Brain microvascular endothelial cell (primary cell): ENCODE measurements at regions not wholly inside any gene's neighbourhood (a gene's known extent, or its start where the extent isn't known, plus 50 kb on each side); places are given as distances from the start of the nearest gene placed in this dataset.
"Not testable (repeated sequence)": the region's sequence is repeated elsewhere in the genome, so short reads cannot be mapped to it uniquely, and the experiment has no call there.

ENCODE experiments used
- DNase-seq: peaks from one replicate; pipeline ENCODE4 v3.0.0-alpha.2; 2020
- H3K27ac ChIP-seq: fragments of 250-450 bp; sonication (Bioruptor Pico); 2 replicates; pipeline ENCODE4 v1.5.1; 2020; ENCODE audit warnings: mild to moderate bottlenecking, moderate library complexity
- H3K27me3 ChIP-seq: fragments of 250-450 bp; sonication (Bioruptor Pico); replicated peaks from 2 replicates; pipeline ENCODE4 v1.5.1; 2020; ENCODE audit warnings: mild to moderate bottlenecking
- H3K36me3 ChIP-seq: fragments of 250-450 bp; sonication (Bioruptor Pico); replicated peaks from 2 replicates; pipeline ENCODE4 v1.5.1; 2020; ENCODE audit warnings: mild to moderate bottlenecking
- H3K4me3 ChIP-seq: 2 replicates; pipeline ENCODE4 v1.5.1; 2011; ENCODE audit warnings: low read depth, mild to moderate bottlenecking, control low read depth, low read length, moderate library complexity
- in situ Hi-C: cut with HindIII; loops from 2 replicates; pipeline ENCODE4 v1.10.0; 2017; ENCODE audit warnings: low sequenced_read_pairs, low pct_ligation_motif_present
- TF ChIP-seq, protein P1 (sequence below): IDR thresholded peaks from 2 replicates; pipeline ENCODE4 v1.5.1; 2011; ENCODE audit warnings: low read depth, mild to moderate bottlenecking, moderate library complexity, low read length, control low read depth, inconsistent platforms; ENCODE audit errors: missing control alignments

GRCh38 chr7:136266457-136266856 lies 289.3 kb upstream of the MTPN start:
- Histone ChIP-seq H3K4me3 (no peak overlapping the region), H3K27ac (no peak overlapping the region), H3K27me3 (no peaks in the 10 kb centered on the region), H3K36me3 (no peaks in the 10 kb centered on the region)
- in situ Hi-C loops = no loop called here
- TF ChIP-seq, protein P1, sequence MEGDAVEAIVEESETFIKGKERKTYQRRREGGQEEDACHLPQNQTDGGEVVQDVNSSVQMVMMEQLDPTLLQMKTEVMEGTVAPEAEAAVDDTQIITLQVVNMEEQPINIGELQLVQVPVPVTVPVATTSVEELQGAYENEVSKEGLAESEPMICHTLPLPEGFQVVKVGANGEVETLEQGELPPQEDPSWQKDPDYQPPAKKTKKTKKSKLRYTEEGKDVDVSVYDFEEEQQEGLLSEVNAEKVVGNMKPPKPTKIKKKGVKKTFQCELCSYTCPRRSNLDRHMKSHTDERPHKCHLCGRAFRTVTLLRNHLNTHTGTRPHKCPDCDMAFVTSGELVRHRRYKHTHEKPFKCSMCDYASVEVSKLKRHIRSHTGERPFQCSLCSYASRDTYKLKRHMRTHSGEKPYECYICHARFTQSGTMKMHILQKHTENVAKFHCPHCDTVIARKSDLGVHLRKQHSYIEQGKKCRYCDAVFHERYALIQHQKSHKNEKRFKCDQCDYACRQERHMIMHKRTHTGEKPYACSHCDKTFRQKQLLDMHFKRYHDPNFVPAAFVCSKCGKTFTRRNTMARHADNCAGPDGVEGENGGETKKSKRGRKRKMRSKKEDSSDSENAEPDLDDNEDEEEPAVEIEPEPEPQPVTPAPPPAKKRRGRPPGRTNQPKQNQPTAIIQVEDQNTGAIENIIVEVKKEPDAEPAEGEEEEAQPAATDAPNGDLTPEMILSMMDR = no peak
- no peak for DNase-seq

GRCh38 chr7:136264304-136264703 lies 287.1 kb upstream of the MTPN start:
- H3K27me3 ChIP-seq, in situ Hi-C loops, DNase-seq, H3K36me3 ChIP-seq, H3K4me3 ChIP-seq, H3K27ac ChIP-seq: not testable (repeated sequence)

DNA sequence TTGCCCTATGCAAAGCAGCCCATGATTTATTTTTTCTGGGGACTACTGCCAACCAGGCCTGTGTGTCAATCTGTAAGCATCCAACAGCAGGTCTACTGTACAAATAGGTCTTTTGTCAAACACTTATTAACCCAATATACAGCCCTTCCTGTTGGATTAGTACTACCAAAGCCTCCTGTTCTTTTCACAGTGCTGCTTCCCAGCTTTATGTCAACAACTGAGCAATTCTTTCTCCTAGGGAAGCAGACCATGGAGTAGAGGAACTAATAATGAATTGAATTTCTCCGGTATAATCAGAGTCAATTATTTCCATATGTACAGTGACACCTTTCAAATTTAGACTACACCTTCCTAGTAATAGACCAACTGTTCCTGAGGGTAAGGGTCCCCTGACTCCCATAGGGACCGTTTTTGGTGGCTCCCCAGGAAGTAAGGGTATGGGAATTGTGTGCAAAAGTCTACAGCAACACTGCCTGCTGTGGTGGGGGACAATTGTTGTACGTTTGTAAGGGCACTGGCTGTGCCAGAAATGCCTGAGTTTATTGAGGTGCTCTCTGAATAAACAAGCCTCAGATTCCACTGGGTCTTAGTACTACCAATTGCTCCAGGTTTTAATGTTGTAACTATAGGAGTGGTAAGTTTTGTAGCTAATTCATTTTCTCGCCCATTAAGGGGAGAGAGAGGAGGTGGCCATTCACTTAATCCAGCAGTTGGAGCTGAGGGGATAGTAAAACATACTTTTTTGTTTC lies 286.1 kb upstream of the MTPN start:
- DNase-seq, H3K27ac ChIP-seq, H3K4me3 ChIP-seq, in situ Hi-C loops, H3K36me3 ChIP-seq, H3K27me3 ChIP-seq: not testable (repeated sequence)

DNA sequence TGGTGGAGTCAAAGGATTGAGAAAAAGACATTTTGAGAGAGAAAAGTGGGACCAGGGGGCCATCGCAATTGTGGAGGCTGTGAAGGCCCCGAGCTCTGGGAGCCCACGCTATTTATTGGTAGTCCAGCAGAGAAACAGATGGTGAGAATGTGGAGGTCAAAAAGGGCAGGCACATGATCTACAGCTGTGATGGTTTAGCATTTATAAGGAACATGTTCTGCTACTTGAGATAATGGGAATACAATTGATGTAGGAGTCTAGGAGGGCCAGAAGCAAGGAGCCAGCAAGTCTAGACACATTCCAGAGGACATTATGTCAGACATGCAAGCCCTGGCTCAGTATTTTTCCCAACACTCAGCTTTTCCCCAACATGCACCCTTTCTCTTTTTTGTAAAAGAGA lies 283.4 kb upstream of the MTPN start:
- H3K4me3 ChIP-seq, in situ Hi-C loops, DNase-seq: not testable (repeated sequence)

DNA sequence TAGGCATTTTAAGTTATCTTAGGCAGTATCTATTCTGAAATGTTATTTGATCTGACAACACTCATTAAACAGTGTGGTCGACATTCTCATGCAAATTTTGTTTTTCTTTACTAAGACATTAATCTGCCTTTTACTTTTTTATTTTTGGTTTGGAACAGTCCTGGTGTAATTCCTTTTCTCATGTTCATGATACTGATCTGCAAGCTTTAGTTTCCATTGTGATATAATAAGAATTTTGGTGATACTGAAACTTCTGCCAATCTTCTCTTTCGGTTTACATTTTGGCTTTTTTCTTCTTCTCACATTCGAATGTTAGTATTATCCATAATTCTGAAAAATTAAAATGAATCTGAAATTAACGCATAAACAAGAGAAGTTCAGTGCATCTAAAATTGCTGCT lies 281.9 kb upstream of the MTPN start:
- Histone ChIP-seq H3K27me3 (no peaks in the 10 kb centered on the region), H3K36me3 (no peaks in the 10 kb centered on the region), H3K27ac (no peak overlapping the region), H3K4me3 (no peak overlapping the region)
- in situ Hi-C loops = no loop called here
- DNase-seq = no peak
- TF ChIP-seq, protein P1 = no peak

More for the DNA sequence above, 283.4 kb upstream of the MTPN start:
- H3K27ac ChIP-seq, H3K27me3 ChIP-seq, H3K36me3 ChIP-seq: not testable (repeated sequence)

- TF ChIP-seq, protein P1 = no peak
- DNase-seq = no peak
- no peaks in the 10 kb centered on the region for H3K27me3 ChIP-seq
- H3K27ac ChIP-seq = no peak overlapping the region
- H3K4me3 ChIP-seq = no peak overlapping the region
- H3K36me3 ChIP-seq = no peaks in the 10 kb centered on the region
- in situ Hi-C loops = no loop called here
Measured at GRCh38 chr7:136256491-136256890, 279.3 kb upstream of the MTPN start.

- H3K27ac ChIP-seq = no peak overlapping the region
- in situ Hi-C loops = no loop called here
- no peak overlapping the region for H3K4me3 ChIP-seq
- H3K36me3 ChIP-seq = no peaks in the 10 kb centered on the region
- TF ChIP-seq, protein P1 = no peak
- no peak for DNase-seq
- no peaks in the 10 kb centered on the region for H3K27me3 ChIP-seq
Measured at GRCh38 chr7:136254148-136254547, 277.0 kb upstream of the MTPN start.
